ENCODE measurements at regions not wholly inside any gene's neighbourhood (a gene's known extent, or its start where the extent isn't known, plus 50 kb on each side); places are given as distances from the start of the nearest gene placed in this dataset.

- TF ChIP-seq EZH2 (IDR thresholded peaks at IDR 0.05; ENCODE audit: insufficient read depth, poor library complexity, severe bottlenecking) (no peak), EZH2phosphoT487 (IDR thresholded peaks at IDR 0.05; ENCODE audit: insufficient read depth, low read depth) (no peak)
Observed at GRCh38 chr3:15936312-15936711, 138.5 kb upstream of the ANKRD28 start.

Measured in GM23248 (cell line).